Hepatic stellate cell (primary cell): ENCODE measurements at regions not wholly inside any gene's neighbourhood (a gene's known extent, or its start where the extent isn't known, plus 50 kb on each side); places are given as distances from the start of the nearest gene placed in this dataset.
"Not testable (repeated sequence)": the region's sequence is repeated elsewhere in the genome, so short reads cannot be mapped to it uniquely, and the experiment has no call there.

Experiments used
- DNase-seq: peaks from one replicate; pipeline ENCODE4 v3.0.0; 2011; ENCODE audit warnings: low spot score

GRCh38 chr2:131738996-131739434, 211.3 kb downstream of the CCDC74A start:
- DNase-seq, result not testable (repeated sequence)

GRCh38 chr2:131753640-131754561, 226.2 kb downstream of the CCDC74A start:
- no peak for DNase-seq

GRCh38 chr2:131754929-131755720, 227.4 kb downstream of the CCDC74A start:
- no peak for DNase-seq

- DNase-seq, result no peak
Measured at GRCh38 chr2:131756141-131756907, 228.6 kb downstream of the CCDC74A start.

- not testable (repeated sequence) for DNase-seq
Measured at GRCh38 chr2:131758941-131759340, 231.3 kb downstream of the CCDC74A start.

- not testable (repeated sequence) for DNase-seq
Measured at GRCh38 chr2:131774955-131775555, 247.4 kb downstream of the CCDC74A start.

GRCh38 chr2:131775903-131776506, 248.3 kb downstream of the CCDC74A start:
- not testable (repeated sequence) for DNase-seq

GRCh38 chr2:131780446-131780845, 252.8 kb downstream of the CCDC74A start:
- DNase-seq, result not testable (repeated sequence)

- DNase-seq, result no peak
Measured at GRCh38 chr2:131801210-131801744, 273.6 kb downstream of the CCDC74A start.

GRCh38 chr2:131801745-131802350, 274.2 kb downstream of the CCDC74A start:
- peak; percentile 59 for DNase-seq

- DNase-seq, result peak; percentile 17
Measured at GRCh38 chr2:131802351-131802836, 274.7 kb downstream of the CCDC74A start.

GRCh38 chr2:131803237-131803636, 275.5 kb downstream of the CCDC74A start:
- not testable (repeated sequence) for DNase-seq

GRCh38 chr2:131812605-131813004, 284.9 kb downstream of the CCDC74A start:
- DNase-seq, result not testable (repeated sequence)

- DNase-seq, result not testable (repeated sequence)
Measured at GRCh38 chr2:131813378-131813777, 285.7 kb downstream of the CCDC74A start.

- DNase-seq, result not testable (repeated sequence)
Measured at GRCh38 chr2:131818267-131818973, 290.7 kb downstream of the CCDC74A start.

- not testable (repeated sequence) for DNase-seq
Measured at GRCh38 chr2:131822237-131822721, 294.6 kb downstream of the CCDC74A start.

- DNase-seq, result not testable (repeated sequence)
Measured at GRCh38 chr2:131823058-131823457, 295.4 kb downstream of the CCDC74A start.

GRCh38 chr2:131824986-131825385, 297.3 kb downstream of the CCDC74A start:
- DNase-seq, result not testable (repeated sequence)

GRCh38 chr2:131827481-131828163, 299.9 kb downstream of the CCDC74A start:
- no peak for DNase-seq
